Gastroesophageal sphincter (tissue), 3 donors: ENCODE measurements at regions not wholly inside any gene's neighbourhood (a gene's known extent, or its start where the extent isn't known, plus 50 kb on each side); places are given as distances from the start of the nearest gene placed in this dataset.

Experiments used
- POLR2AphosphoS5 ChIP-seq: sonication (generic); formaldehyde crosslinking; IDR thresholded peaks from one replicate; pipeline ENCODE4 v1.6.1; 2017; ENCODE audit warnings: antibody characterized with exemption
- TF ChIP-seq, protein P1 (sequence below), 4 experiments: fragments of 200-600 bp in 2 of 4; fragments of 450-650 bp in 2 of 4; sonication (generic) in 1 of 4; IDR thresholded peaks; one replicate each; pipeline ENCODE4 v1.5.1; 2017 to 2019; ENCODE audit warnings: antibody characterized with exemption in 4 of 4, mild to moderate bottlenecking in 2 of 4, moderate library complexity in 2 of 4

DNA sequence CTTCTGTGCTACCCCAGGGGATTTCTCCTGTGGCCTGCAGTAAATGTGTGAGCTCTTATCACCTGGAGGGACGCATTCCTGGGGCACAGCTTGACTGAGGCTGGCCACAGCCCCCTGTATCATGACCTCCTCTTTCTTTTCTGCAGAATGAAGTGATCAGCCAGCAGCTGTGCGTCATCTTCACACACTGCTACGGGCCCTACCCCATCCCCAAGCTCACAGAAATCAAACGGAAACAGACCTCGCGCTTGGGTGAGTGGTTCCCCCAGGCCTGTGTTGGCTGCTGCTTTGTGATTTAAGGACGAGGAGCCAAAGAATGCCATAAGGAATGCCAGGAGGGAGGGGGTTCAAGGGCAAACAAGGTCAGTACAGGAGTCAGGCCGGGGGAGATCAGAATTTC lies 50.5 kb upstream of the PWP1 start:
- TF ChIP-seq, protein P1, sequence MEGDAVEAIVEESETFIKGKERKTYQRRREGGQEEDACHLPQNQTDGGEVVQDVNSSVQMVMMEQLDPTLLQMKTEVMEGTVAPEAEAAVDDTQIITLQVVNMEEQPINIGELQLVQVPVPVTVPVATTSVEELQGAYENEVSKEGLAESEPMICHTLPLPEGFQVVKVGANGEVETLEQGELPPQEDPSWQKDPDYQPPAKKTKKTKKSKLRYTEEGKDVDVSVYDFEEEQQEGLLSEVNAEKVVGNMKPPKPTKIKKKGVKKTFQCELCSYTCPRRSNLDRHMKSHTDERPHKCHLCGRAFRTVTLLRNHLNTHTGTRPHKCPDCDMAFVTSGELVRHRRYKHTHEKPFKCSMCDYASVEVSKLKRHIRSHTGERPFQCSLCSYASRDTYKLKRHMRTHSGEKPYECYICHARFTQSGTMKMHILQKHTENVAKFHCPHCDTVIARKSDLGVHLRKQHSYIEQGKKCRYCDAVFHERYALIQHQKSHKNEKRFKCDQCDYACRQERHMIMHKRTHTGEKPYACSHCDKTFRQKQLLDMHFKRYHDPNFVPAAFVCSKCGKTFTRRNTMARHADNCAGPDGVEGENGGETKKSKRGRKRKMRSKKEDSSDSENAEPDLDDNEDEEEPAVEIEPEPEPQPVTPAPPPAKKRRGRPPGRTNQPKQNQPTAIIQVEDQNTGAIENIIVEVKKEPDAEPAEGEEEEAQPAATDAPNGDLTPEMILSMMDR (IDR thresholded peaks at IDR 0.05): no peak
- TF ChIP-seq POLR2AphosphoS5: no peak
